Right ventricle myocardium inferior (tissue), 1 donor: ENCODE measurements at regions not wholly inside any gene's neighbourhood (a gene's known extent, or its start where the extent isn't known, plus 50 kb on each side); places are given as distances from the start of the nearest gene placed in this dataset.
A peak's percentile ranks its signal among the peaks of the same experiment; 100 is the strongest.
"Not testable (repeated sequence)": the region's sequence is repeated elsewhere in the genome, so short reads cannot be mapped to it uniquely, and the experiment has no call there.

Experiments
- ATAC-seq: fragments of 200-7000 bp; cut with Tn5 transposase; one replicate; pipeline ENCODE4 v1.9.1; 2020; ENCODE audit warnings: mild to moderate bottlenecking, moderate library complexity
- DNase-seq: peaks from one replicate; pipeline ENCODE4 v3.0.0; 2021; ENCODE audit errors: missing footprints
- intact Hi-C: fragments of 100-400 bp; cut with DNase I; formaldehyde crosslinking; loops from one replicate; pipeline ENCODE4 v1.11.0; 2022
- donor health status: DM: no; HTN: yes; CAD: no; lungs with severe emphysema.

GRCh38 chr6:91273729-91274128 lies 686.9 kb upstream of the MAP3K7 start:
- peak; percentile 97 for ATAC-seq
- intact Hi-C loops = no loop called here
- peak; percentile 78 for DNase-seq

- DNase-seq (no peak), ATAC-seq (no peak)
- intact Hi-C loops = no loop called here
Observed at GRCh38 chr6:91271807-91272206, 684.9 kb upstream of the MAP3K7 start.

GRCh38 chr6:91268941-91269340 lies 682.1 kb upstream of the MAP3K7 start:
- DNase-seq (no peak), ATAC-seq (no peak)
- intact Hi-C loops = no loop called here

GRCh38 chr6:91267246-91267645 lies 680.4 kb upstream of the MAP3K7 start:
- intact Hi-C loops = no loop called here
- no peak for DNase-seq
- ATAC-seq = no peak

- ATAC-seq (no peak), DNase-seq (no peak)
- intact Hi-C loops = no loop called here
Observed at GRCh38 chr6:91266156-91266555, 679.3 kb upstream of the MAP3K7 start.

GRCh38 chr6:91243436-91243835 lies 656.6 kb upstream of the MAP3K7 start:
- DNase-seq = no peak
- ATAC-seq = no peak
- intact Hi-C loops = no loop called here

- DNase-seq = no peak
- no peak for ATAC-seq
- intact Hi-C loops = no loop called here
Observed at GRCh38 chr6:91242614-91242949, 655.7 kb upstream of the MAP3K7 start.

- ATAC-seq (no peak), DNase-seq (no peak)
- intact Hi-C loops = no loop called here
Observed at GRCh38 chr6:91241946-91242613, 655.2 kb upstream of the MAP3K7 start.

GRCh38 chr6:91240878-91241603 lies 654.2 kb upstream of the MAP3K7 start:
- ATAC-seq (no peak), DNase-seq (no peak)
- intact Hi-C loops = no loop called here

GRCh38 chr6:91221072-91221720 lies 634.3 kb upstream of the MAP3K7 start:
- intact Hi-C loops = no loop called here
- DNase-seq (no peak), ATAC-seq (no peak)

- ATAC-seq = no peak
- DNase-seq = no peak
- intact Hi-C loops = no loop called here
Observed at GRCh38 chr6:91213229-91213901, 626.5 kb upstream of the MAP3K7 start.

GRCh38 chr6:91198588-91199255 lies 611.9 kb upstream of the MAP3K7 start:
- ATAC-seq = no peak

GRCh38 chr6:91196729-91197128 lies 609.9 kb upstream of the MAP3K7 start:
- ATAC-seq (no peak), DNase-seq (no peak)
- intact Hi-C loops = no loop called here

More at GRCh38 chr6:91198588-91199255, 611.9 kb upstream of the MAP3K7 start:
- intact Hi-C loops = no loop called here
- no peak for DNase-seq

- ATAC-seq = no peak
- no peak for DNase-seq
- intact Hi-C loops = no loop called here
Observed at GRCh38 chr6:91193446-91193845, 606.6 kb upstream of the MAP3K7 start.

- intact Hi-C loops, ATAC-seq, DNase-seq: not testable (repeated sequence)
Observed at GRCh38 chr6:91190041-91190440, 603.2 kb upstream of the MAP3K7 start.

GRCh38 chr6:91185072-91185471 lies 598.2 kb upstream of the MAP3K7 start:
- intact Hi-C loops = no loop called here
- DNase-seq (no peak), ATAC-seq (no peak)

GRCh38 chr6:91181416-91181815 lies 594.5 kb upstream of the MAP3K7 start:
- intact Hi-C loops = no loop called here
- no peak for ATAC-seq
- DNase-seq = no peak

- ATAC-seq (no peak), DNase-seq (no peak)
- intact Hi-C loops = no loop called here
Observed at GRCh38 chr6:91173651-91174050, 586.8 kb upstream of the MAP3K7 start.

GRCh38 chr6:91173186-91173585 lies 586.3 kb upstream of the MAP3K7 start:
- intact Hi-C loops = no loop called here

More at GRCh38 chr6:91173186-91173585, 586.3 kb upstream of the MAP3K7 start:
- no peak for DNase-seq
- no peak for ATAC-seq
